Neural crest cell (in vitro differentiated cells): ENCODE measurements at regions not wholly inside any gene's neighbourhood (a gene's known extent, or its start where the extent isn't known, plus 50 kb on each side); places are given as distances from the start of the nearest gene placed in this dataset.
"Not testable (repeated sequence)": the region's sequence is repeated elsewhere in the genome, so short reads cannot be mapped to it uniquely, and the experiment has no call there.

ENCODE experiments used
- DNase-seq: peaks from one replicate; pipeline ENCODE4 v3.0.0; 2021; ENCODE audit warnings: low read depth, mixed read lengths, low spot score
- H3K27ac Mint-ChIP-seq: one replicate; pipeline ENCODE4 v1.8.0; 2021; ENCODE audit warnings: mild to moderate bottlenecking, mixed read lengths; ENCODE audit not compliant: unreplicated experiment
- H3K27me3 Mint-ChIP-seq: 2 replicates; pipeline ENCODE4 v1.8.0; 2021; ENCODE audit warnings: low read depth, mild to moderate bottlenecking, mixed read lengths
- H3K36me3 Mint-ChIP-seq: 2 replicates; pipeline ENCODE4 v1.8.0; 2021; ENCODE audit warnings: low read depth, mild to moderate bottlenecking, mixed read lengths
- H3K4me1 Mint-ChIP-seq: 2 replicates; pipeline ENCODE4 v1.8.0; 2021; ENCODE audit warnings: mixed read lengths
- H3K4me3 Mint-ChIP-seq: one replicate; pipeline ENCODE4 v1.8.0; 2021; ENCODE audit warnings: mild to moderate bottlenecking, mixed read lengths
- H3K9me3 Mint-ChIP-seq: 2 replicates; pipeline ENCODE4 v1.8.0; 2021; ENCODE audit warnings: mixed read lengths

DNA sequence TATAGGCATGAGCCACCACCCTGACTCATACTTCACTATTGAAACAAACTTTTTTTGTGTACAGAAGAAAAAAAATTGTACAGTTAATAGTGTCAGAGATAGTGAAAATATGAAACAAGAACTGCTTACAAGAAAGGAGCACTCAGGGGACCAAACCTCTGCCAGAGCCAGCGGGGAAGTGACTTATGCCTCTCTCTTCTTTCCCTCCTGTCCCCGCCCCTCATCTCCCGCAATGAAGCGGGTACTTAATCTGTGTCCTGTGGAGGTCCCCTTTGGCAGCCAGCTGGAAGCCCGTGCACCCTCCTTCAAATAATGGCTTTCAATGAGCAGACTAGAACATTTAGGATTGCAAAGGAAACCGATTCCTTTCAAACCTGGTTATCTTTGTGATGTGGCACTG is 51.5 kb downstream of the PPIAL4A start:
- DNase-seq, H3K27me3 Mint-ChIP-seq, H3K9me3 Mint-ChIP-seq, H3K36me3 Mint-ChIP-seq, H3K27ac Mint-ChIP-seq, H3K4me3 Mint-ChIP-seq: not testable (repeated sequence)
- peaks cover 16% of the 10 kb centered on the region for H3K4me1 Mint-ChIP-seq

DNA sequence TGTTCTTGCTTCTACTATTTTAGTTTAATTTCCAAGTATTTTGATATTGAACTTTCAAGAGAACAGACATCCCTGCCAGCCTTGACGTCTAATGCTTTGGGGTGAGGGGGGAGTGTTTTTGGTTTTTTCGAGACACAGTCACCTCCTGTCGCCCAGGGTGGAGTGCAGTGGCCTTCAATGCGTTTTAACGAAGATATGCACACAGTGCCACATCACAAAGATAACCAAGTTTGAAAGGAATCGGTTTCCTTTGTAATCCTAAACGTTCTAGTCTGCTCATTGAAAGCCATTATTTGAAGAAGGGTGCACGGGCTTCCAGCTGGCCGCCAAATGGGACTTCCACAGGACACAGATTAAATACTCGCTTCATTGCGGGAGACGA is 52.3 kb downstream of the PPIAL4A start:
- H3K36me3 Mint-ChIP-seq, DNase-seq, H3K9me3 Mint-ChIP-seq, H3K27me3 Mint-ChIP-seq: not testable (repeated sequence)
- H3K4me3 Mint-ChIP-seq: peak overlapping the region; percentile 91
- peaks cover 16% of the 10 kb centered on the region for H3K4me1 Mint-ChIP-seq
- H3K27ac Mint-ChIP-seq: peak overlapping the region; percentile 100

DNA sequence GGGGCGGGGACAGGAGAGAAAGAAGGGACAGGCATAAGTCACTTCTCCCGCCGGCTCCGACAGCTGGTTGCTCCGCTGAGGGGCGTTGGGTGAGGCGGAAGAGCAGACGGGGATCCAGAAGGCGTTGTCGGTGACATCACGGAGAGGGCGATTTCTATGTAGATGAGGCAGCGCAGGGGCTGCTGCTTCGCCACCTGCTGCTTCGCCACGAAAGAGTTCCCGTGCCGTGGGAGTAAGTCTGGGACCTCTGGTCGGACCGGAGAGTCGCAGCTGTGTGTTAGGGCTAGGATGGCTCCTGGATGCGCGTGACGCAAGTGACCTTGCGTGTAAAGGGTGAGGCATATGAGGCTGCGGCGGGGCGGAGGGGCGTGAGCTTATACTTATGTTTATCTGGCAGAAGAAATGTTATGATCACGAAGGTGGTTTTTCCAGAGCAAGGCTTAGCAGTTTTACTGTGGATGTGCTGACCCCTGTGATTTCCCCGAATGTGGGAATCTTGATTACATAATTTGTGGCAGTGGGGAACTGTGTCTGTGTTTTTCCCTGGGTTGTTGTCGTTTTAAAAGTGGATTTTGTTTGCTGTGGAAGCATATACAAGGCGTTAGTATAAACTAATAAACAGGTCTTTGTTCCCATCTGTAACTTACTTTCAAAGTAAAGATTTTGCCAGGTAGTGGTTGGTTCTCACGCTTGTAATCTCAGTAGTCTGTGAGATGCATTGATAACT is 52.8 kb downstream of the PPIAL4A start:
- H3K27me3 Mint-ChIP-seq, H3K9me3 Mint-ChIP-seq, H3K36me3 Mint-ChIP-seq: not testable (repeated sequence)
- Mint-ChIP-seq H3K4me3 (peak overlapping the region; percentile 91), H3K4me1 (peaks cover 16% of the 10 kb centered on the region), H3K27ac (peak overlapping the region; percentile 100)
- peak; percentile 61 for DNase-seq

GRCh38 chr1:120942945-120943319 is 53.4 kb downstream of the PPIAL4A start:
- peak overlapping the region; percentile 91 for H3K4me3 Mint-ChIP-seq
- peaks cover 16% of the 10 kb centered on the region for H3K4me1 Mint-ChIP-seq

GRCh38 chr1:120944691-120945090 is 55.1 kb downstream of the PPIAL4A start:
- not testable (repeated sequence) for H3K27ac Mint-ChIP-seq, H3K9me3 Mint-ChIP-seq, H3K36me3 Mint-ChIP-seq, DNase-seq, H3K27me3 Mint-ChIP-seq
- peak overlapping the region; percentile 38 for H3K4me3 Mint-ChIP-seq
- peaks cover 16% of the 10 kb centered on the region for H3K4me1 Mint-ChIP-seq

More at GRCh38 chr1:120942945-120943319, 53.4 kb downstream of the PPIAL4A start:
- not testable (repeated sequence) for DNase-seq, H3K36me3 Mint-ChIP-seq, H3K9me3 Mint-ChIP-seq, H3K27me3 Mint-ChIP-seq
- peak overlapping the region; percentile 100 for H3K27ac Mint-ChIP-seq

- H3K27ac Mint-ChIP-seq, H3K27me3 Mint-ChIP-seq, H3K36me3 Mint-ChIP-seq: not testable (repeated sequence)
These were observed 55.6 kb downstream of the PPIAL4A start for GRCh38 chr1:120945122-120945521.

GRCh38 chr1:120947114-120947513 is 57.5 kb downstream of the PPIAL4A start:
- not testable (repeated sequence) for H3K27me3 Mint-ChIP-seq, H3K36me3 Mint-ChIP-seq, H3K4me3 Mint-ChIP-seq, H3K9me3 Mint-ChIP-seq, H3K27ac Mint-ChIP-seq, H3K4me1 Mint-ChIP-seq, DNase-seq

More at GRCh38 chr1:120945122-120945521, 55.6 kb downstream of the PPIAL4A start:
- H3K4me3 Mint-ChIP-seq, DNase-seq, H3K9me3 Mint-ChIP-seq: not testable (repeated sequence)
- peaks cover 16% of the 10 kb centered on the region for H3K4me1 Mint-ChIP-seq

GRCh38 chr1:120949724-120950123 is 60.2 kb downstream of the PPIAL4A start:
- H3K4me1 Mint-ChIP-seq, H3K27ac Mint-ChIP-seq, H3K9me3 Mint-ChIP-seq, H3K4me3 Mint-ChIP-seq, DNase-seq, H3K36me3 Mint-ChIP-seq, H3K27me3 Mint-ChIP-seq: not testable (repeated sequence)

DNA sequence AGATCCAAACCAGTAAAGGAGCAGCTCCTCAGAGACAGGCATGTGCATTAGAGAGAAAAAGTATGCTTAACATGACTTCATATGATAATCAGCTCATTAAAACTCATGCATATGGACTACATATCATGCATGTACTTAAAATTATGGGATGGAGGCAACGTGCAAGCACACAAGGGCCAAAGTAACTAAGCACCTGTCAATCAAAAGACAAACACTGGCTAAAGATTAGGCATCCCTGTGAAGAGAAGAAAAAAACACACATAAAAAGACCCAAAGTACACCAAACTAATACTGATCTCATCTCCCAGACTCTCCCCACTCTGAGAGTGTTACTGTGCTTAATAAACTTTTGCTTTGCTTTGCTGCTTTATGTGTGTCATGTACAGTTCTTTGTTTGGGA is 61.1 kb downstream of the PPIAL4A start:
- DNase-seq, H3K4me3 Mint-ChIP-seq, H3K27me3 Mint-ChIP-seq, H3K27ac Mint-ChIP-seq, H3K9me3 Mint-ChIP-seq, H3K4me1 Mint-ChIP-seq: not testable (repeated sequence)
- peaks cover 10% of the 10 kb centered on the region for H3K36me3 Mint-ChIP-seq

- peaks cover 12% of the 10 kb centered on the region for H3K36me3 Mint-ChIP-seq
- not testable (repeated sequence) for H3K4me1 Mint-ChIP-seq, H3K9me3 Mint-ChIP-seq, H3K27me3 Mint-ChIP-seq, H3K4me3 Mint-ChIP-seq, DNase-seq, H3K27ac Mint-ChIP-seq
These were observed 61.5 kb downstream of the PPIAL4A start for GRCh38 chr1:120951100-120951499.

GRCh38 chr1:120952207-120952870 is 62.8 kb downstream of the PPIAL4A start:
- peaks cover 12% of the 10 kb centered on the region for H3K36me3 Mint-ChIP-seq
- peaks cover 15% of the 10 kb centered on the region for H3K4me1 Mint-ChIP-seq
- H3K4me3 Mint-ChIP-seq, H3K27ac Mint-ChIP-seq, H3K9me3 Mint-ChIP-seq, H3K27me3 Mint-ChIP-seq, DNase-seq: not testable (repeated sequence)

DNA sequence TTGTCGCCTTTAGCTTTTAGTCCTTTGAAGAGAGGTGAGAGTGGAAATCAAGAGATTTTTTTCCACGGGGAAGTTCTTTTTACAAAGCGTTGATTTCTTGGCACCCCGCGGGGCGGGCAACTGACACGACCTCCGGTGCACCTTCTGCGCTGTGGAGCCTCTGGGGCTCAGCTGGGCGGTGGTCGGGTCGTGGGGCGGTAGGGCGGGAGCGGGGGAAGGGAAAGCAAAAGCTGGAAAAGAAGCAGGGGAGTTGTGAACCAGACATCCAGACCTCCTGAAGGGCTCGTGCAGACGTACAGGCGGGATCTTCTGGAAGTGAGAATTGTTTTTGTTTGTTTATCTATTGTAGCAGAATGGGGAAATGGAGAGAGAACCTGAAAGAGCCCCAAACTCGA is 63.3 kb downstream of the PPIAL4A start:
- Mint-ChIP-seq H3K36me3 (peaks cover 12% of the 10 kb centered on the region), H3K4me1 (peaks cover 16% of the 10 kb centered on the region)
- DNase-seq, H3K27ac Mint-ChIP-seq, H3K27me3 Mint-ChIP-seq, H3K9me3 Mint-ChIP-seq, H3K4me3 Mint-ChIP-seq: not testable (repeated sequence)
